Activated CD8-positive, alpha-beta memory T cell treated with anti-CD3 and anti-CD28 coated beads for 36 hours (primary cell): ENCODE measurements at regions not wholly inside any gene's neighbourhood (a gene's known extent, or its start where the extent isn't known, plus 50 kb on each side); places are given as distances from the start of the nearest gene placed in this dataset.

ENCODE experiments used
- CTCF ChIA-PET: fragments of 350-600 bp; sonication (Branson Sonifier 250); formaldehyde crosslinking; loops from one replicate; lab custom pipeline; 2021; ENCODE audit warnings: antibody characterized with exemption; lab: Charles Lee
- POLR2A ChIA-PET: fragments of 350-600 bp; sonication (Branson Sonifier 250); formaldehyde crosslinking; loops from one replicate; lab custom pipeline; 2021; ENCODE audit warnings: antibody characterized with exemption; lab: Charles Lee

DNA sequence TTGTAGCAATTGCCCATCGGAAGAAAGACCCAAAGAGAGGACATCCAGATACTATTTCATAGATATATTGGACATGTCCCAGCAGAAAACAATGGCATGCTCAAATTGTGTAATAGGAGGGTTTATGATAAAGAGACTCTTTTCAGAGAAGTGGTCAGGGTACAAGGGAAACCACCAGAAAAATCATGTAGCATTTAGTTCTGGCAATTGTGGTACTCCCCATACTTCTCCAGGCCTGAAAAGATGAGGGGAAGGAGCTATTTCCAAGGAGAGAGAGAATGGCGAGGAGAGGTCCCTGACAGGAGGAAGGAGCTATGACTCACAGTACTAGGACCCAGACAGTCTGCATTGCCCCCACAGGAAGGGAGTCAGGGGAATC lies 68.4 kb upstream of the ADO start:
- POLR2A ChIA-PET = interaction anchor here (1.1 kb wide), 1 partner anchor 80 kb away, joined by 3 read pairs; no protein-coding TSS in a partner anchor

DNA sequence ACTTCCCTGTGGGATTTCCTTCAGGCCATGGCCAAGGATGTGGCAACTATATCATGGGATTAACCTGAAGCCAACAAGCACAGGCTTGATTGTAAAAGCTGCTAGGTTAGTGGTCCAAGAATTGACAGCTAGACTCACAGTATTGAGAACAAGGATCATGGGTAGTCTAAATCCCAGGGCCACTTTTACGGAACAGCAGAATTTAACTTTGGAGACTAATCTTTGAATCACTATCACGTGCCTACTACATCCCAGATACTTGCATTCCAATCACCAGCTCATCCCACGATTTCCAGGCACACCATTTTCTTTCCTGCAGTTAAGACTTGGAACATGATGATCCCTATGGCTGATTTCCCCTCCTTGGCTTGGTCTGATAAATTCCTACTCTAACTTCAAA lies 65.6 kb upstream of the ADO start:
- CTCF ChIA-PET = no interaction called here
- POLR2A ChIA-PET = no interaction called here

More for the DNA sequence above, 68.4 kb upstream of the ADO start:
- CTCF ChIA-PET = interaction anchor here (0.9 to 1.8 kb wide), 6 partner anchors 10 to 122 kb away, joined by 3 to 5 read pairs (median 3); no protein-coding TSS in a partner anchor

DNA sequence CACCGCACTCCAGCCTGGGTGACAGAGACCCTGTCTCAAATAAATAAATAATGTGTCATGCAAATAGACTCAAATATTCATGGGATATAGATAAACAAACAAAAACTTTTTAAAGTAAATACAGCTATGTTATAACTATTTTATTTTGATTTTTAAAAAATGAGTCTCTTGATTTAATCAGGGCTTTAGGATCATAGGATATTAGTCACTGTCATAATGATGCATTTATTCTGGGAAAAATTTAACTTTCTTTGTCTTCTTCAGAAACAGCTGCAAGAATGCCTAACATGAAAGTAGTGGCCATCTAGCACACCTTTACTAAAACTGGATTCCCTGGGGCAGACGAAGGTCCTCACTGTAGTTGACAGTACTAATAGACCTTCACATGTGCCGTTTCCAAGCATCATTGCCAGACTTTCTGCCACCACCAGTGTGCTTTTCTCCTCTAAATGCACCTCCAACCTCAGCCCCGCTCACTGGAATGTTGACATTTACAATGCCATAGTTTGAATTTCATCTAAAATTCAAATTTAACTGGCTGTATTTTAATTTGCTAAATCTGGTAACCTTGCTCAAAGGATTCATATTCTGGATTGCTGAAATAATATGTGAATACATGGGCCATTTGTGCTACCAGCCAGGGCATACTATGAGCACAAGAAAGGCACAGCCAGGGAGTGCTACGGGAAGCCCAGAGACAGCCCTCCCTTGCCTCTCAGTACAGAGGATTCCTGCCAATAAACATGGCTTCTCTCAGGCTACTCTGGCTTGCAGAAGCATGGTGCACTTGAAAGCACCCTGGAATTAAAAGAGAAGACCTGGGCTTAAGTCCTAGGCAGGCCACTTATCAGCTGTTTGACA lies 63.4 kb upstream of the ADO start:
- POLR2A ChIA-PET = no interaction called here

DNA sequence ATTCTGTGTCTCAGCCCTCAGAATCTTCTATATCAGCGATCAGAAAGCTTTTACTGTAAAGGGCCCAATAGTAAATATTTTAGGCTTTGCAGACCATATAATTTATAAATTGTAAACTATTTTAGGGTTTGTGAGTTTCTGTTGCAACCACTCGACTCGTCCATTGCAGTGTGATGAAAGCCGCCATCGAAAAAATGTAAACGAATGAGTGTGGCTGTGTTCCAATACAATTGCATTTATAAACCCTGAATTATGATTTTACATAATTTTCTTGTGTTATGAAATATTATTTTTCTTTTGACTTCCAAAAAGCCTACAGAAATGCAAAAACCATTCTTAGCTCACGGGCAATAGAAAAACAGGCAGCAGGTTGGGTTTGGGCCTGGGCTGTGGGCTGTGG lies 62.5 kb upstream of the ADO start:
- ChIA-PET POLR2A (no interaction called here), CTCF (no interaction called here)

More for the DNA sequence above, 63.4 kb upstream of the ADO start:
- CTCF ChIA-PET = interaction anchor here (1.0 kb wide), 1 partner anchor 65 kb away, joined by 3 read pairs; no protein-coding TSS in a partner anchor

DNA sequence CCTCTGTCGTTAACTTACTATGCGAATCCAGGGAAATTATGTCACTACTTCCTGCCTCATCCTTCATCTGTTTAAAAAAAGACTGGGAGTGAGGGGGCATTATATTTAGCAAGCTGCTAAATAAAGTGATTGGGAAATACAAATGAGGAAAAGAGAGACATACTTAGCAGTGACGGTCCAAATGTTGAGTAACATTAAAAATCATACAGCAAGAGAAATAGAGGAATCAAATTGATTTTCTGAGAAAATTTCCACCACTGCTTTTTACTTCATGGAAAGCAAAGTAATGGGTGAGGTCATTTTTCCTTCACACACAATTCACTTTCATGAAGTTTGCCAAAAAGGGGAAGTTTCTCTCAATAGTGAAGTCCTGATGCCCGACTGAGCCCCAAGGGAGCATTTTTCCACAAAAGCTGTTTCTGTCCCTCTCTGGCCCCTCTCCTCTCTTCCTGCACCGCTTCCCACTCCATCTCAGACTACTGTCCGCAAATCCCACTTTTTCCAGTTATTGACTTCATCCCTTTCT lies 61.9 kb upstream of the ADO start:
- POLR2A ChIA-PET = no interaction called here
- CTCF ChIA-PET = no interaction called here

DNA sequence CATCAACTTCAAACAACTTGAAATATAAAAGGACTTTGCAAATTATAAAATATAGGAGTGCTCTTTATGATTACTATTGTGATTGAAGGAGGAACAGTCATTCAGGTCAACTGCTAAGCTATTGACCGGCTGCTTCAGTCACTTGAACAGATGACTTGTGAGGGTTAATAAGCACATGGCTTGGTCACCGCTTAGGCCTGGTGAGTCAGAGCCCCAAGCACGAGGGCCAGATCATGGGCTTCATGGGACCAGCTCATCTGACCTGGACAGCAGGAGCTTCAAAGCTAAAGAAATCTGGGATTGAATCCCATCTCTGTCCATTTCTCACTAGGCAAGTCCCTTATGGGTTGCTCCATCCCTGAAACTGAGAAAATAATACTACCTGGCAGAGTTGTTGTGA lies 60.4 kb upstream of the ADO start:
- ChIA-PET CTCF (no interaction called here), POLR2A (no interaction called here)

DNA sequence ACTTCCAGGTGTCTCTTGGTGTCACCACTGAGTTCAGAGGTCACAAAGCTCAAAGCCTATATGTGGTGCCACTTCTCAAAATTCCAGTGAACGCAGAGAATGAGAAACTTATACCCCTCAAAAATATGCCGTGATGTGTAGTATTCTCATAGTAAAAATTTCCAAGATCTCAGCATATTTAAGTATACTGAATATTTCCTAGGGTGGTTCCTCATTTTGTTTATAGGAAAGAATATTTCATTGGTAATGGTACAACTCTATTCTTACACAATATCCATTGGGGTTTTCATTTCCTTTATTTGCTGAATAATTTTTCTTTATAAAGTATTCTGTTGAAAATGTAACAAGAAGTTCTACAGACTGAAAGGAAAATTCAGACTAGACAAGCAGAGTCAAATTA lies 58.9 kb upstream of the ADO start:
- ChIA-PET CTCF (no interaction called here), POLR2A (no interaction called here)

DNA sequence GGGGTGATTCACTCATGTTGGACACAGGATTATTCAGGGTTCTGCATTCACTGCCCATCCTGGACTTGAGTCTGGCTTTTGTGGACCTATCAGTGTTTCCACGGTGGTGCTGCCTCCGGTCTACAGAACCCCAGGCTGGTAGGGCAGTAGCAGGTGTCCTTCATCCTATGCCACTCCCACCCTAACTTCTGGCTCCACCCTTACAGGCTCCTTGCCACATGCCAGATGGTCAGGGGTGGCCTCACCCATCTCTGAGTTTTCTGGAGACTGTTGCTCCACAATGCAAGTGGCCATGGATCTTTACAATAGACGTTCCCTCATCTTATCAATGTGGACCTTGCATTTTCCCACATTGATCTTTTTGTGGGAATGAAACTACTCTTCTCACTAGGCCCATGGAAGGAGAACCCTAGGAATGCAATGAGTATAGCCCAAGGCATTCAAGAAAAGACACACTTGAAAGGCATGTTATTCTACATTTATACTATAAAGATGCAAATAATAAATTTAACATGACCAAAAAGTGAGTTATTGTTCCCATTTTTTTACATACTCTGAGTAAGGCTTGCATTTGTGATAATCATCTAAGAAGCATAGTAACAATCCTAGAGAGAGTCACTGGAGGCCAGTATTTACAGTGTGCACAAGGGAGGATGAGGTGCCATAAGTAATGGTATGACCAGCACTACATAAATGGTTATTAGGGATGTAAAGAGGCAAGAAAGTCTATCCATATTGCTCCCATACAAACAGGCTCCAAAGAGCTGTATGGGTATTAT lies 57.4 kb upstream of the ADO start:
- POLR2A ChIA-PET = no interaction called here

DNA sequence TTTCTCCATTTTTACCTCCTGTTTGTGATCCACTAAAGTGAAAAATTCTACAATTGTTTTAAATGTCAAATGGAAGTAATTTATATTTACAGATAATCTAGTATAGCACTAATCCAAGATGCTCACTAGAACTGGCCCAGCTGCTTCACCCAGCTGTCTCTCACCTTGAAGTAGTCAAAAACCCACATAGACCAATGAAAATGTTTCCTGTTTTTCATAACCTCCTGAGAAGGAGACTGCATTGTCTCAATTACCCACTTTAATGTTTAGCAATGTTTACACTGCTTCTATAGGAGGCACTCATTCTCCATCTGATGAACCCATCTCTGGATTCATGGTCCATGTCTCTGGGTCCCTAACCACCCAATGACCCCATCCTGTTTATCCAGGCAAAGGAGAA lies 56.1 kb upstream of the ADO start:
- ChIA-PET POLR2A (interaction anchor here (1.2 kb wide), 1 partner anchor 31 kb away, joined by 3 read pairs; no protein-coding TSS in a partner anchor), CTCF (no interaction called here)

More for the DNA sequence above, 57.4 kb upstream of the ADO start:
- CTCF ChIA-PET = no interaction called here

DNA sequence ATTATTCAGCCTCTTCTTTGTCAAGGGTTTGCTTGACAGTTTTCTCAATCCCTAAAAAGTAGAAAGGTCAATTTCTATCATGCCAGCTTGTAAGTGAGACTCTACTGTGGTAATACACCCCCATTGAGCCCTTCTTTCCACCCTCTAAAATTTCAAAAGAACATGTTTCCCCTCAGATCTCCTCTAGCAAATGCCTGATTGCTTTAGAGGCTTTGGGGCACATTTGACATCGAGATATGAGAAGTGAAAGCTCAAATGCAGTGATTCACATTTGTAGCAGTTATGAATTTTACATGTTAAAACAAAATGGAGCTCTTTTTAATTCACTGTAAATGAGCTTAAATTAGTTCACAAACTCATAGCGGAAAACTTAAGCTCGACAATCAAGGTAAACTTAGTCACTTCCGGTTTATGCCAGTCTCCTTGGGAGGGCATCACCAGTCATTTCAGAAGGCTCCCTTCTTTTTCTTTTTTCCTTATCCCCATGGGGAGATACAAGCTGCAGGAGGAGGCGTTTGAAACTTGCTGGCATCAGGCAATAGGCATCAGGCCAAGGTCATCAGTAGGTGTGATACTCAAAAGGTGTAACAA lies 55.3 kb upstream of the ADO start:
- POLR2A ChIA-PET = interaction anchor here (0.6 to 1.4 kb wide), 4 partner anchors 15 to 68 kb away, joined by 3 to 10 read pairs (median 4); partner anchors contain the start of gene EGR2
- CTCF ChIA-PET = interaction anchor here (0.9 to 1.1 kb wide), 3 partner anchors 14 to 58 kb away, joined by 3 to 5 read pairs (median 4); no protein-coding TSS in a partner anchor
